ENCODE measurements at regions not wholly inside any gene's neighbourhood (a gene's known extent, or its start where the extent isn't known, plus 50 kb on each side); places are given as distances from the start of the nearest gene placed in this dataset.
A peak's percentile ranks its signal among the peaks of the same experiment; 100 is the strongest.

- TF ChIP-seq MAFK (conservative IDR thresholded peaks at IDR 0.05 in 1 of 2, IDR thresholded peaks at IDR 0.05 in 1 of 2; ENCODE audit: low read length in 2 of 2): peak; percentile 14 to 54; a peak in 2 of 4 replicates
- TF ChIP-seq ZNF687 (CRISPR knock-in tag; IDR thresholded peaks at IDR 0.05): no peak
- DNase-seq (ENCODE audit: low spot score): no peak
- Histone ChIP-seq H2AFZ (ENCODE audit: low read length) (no peak overlapping the region), H3K79me2 (ENCODE audit: insufficient read depth, low read length) (no peaks in the 10 kb centered on the region), H3K9me3 (ENCODE audit: low read length) (peaks cover 68% of the 10 kb centered on the region), H3K4me1 (ENCODE audit: insufficient read depth, low read length) (no peaks in the 10 kb centered on the region), H3K4me2 (ENCODE audit: low read depth, low read length) (no peak overlapping the region), H3K27ac (ENCODE audit: extremely low read length, insufficient read depth, low read length) (no peak overlapping the region), H3K27me3 (ENCODE audit: control insufficient read depth in 1 of 2, insufficient read depth in 2 of 2, low read length in 2 of 2) (no peaks in the 10 kb centered on the region), H3K36me3 (replicated peaks in 1 of 2; ENCODE audit: control insufficient read depth in 1 of 2, insufficient read depth in 2 of 2, low read length in 2 of 2) (no peaks in the 10 kb centered on the region), H4K20me1 (ENCODE audit: insufficient read depth, low read length) (no peaks in the 10 kb centered on the region), H3K9ac (ENCODE audit: insufficient read depth, low read depth, low read length) (no peak overlapping the region), H3K4me3 (replicated peaks in 1 of 3; ENCODE audit: insufficient read depth in 1 of 3, low read depth in 2 of 3, low read length in 3 of 3) (no peak overlapping the region)
- CTCF ChIA-PET (ENCODE audit: low intra/inter-chr PET ratio, low total read pairs): no interaction called here
- FAIRE-seq: no peak
- intact Hi-C loops (cut with micrococcal nuclease; ENCODE audit: unreplicated experiment): no loop called here
- no TSS peak for BruUV-seq (replicated peaks)
- POLR2A ChIA-PET: no interaction called here
- no peak for ATAC-seq
- in situ Hi-C loops (cut with HindIII; ENCODE audit: extremely low pct_ligation_motif_present, low pct_unique_long_range_greater_than_20kb): no loop called here
Measured at GRCh38 chr5:164735334-164735733, 1229.9 kb downstream of the MAT2B start.

GRCh38 chr5:164741376-164741775 lies 1236.0 kb downstream of the MAT2B start:
- no peaks in the 10 kb centered on the region for H4K20me1 ChIP-seq (ENCODE audit: insufficient read depth, low read length)
- no peaks in the 10 kb centered on the region for H3K4me1 ChIP-seq (ENCODE audit: insufficient read depth, low read length)
- H2AFZ ChIP-seq (ENCODE audit: low read length): no peak overlapping the region
- no TSS peak for BruUV-seq (replicated peaks)
- CTCF ChIA-PET (ENCODE audit: low intra/inter-chr PET ratio, low total read pairs): no interaction called here
- H3K27ac ChIP-seq (ENCODE audit: extremely low read length, insufficient read depth, low read length): no peak overlapping the region
- H3K9ac ChIP-seq (ENCODE audit: insufficient read depth, low read depth, low read length): no peak overlapping the region
- FAIRE-seq (no peak), DNase-seq (ENCODE audit: low spot score) (no peak), ATAC-seq (no peak)
- no peak overlapping the region for H3K4me3 ChIP-seq (replicated peaks in 1 of 3; ENCODE audit: insufficient read depth in 1 of 3, low read depth in 2 of 3, low read length in 3 of 3)
- H3K27me3 ChIP-seq (ENCODE audit: control insufficient read depth in 1 of 2, insufficient read depth in 2 of 2, low read length in 2 of 2): no peaks in the 10 kb centered on the region
- POLR2A ChIA-PET: no interaction called here
- no peaks in the 10 kb centered on the region for H3K79me2 ChIP-seq (ENCODE audit: insufficient read depth, low read length)
- in situ Hi-C loops (cut with HindIII; ENCODE audit: extremely low pct_ligation_motif_present, low pct_unique_long_range_greater_than_20kb): no loop called here
- no peaks in the 10 kb centered on the region for H3K36me3 ChIP-seq (replicated peaks in 1 of 2; ENCODE audit: control insufficient read depth in 1 of 2, insufficient read depth in 2 of 2, low read length in 2 of 2)
- H3K4me2 ChIP-seq (ENCODE audit: low read depth, low read length): no peak overlapping the region
- WGBS (ENCODE audit: low lambda C conversion rate): 12% methylated on average over 3 of the region's 3 CpGs
- peaks cover 59% of the 10 kb centered on the region for H3K9me3 ChIP-seq (ENCODE audit: low read length)
- intact Hi-C loops (cut with micrococcal nuclease; ENCODE audit: unreplicated experiment): no loop called here
- TF ChIP-seq USF2 (IDR thresholded peaks at IDR 0.05; ENCODE audit: low read depth, low read length) (no peak), USF2 (CRISPR knock-in tag; IDR thresholded peaks at IDR 0.05; ENCODE audit: borderline replicate concordance) (no peak), ZNF652 (CRISPR knock-in tag; IDR thresholded peaks at IDR 0.05; ENCODE audit: borderline replicate concordance, low read depth) (no peak), TAF15 (IDR thresholded peaks at IDR 0.05; ENCODE audit: low read depth, low read length, poor library complexity, severe bottlenecking) (no peak), ZC3H4 (CRISPR knock-in tag; IDR thresholded peaks at IDR 0.05; ENCODE audit: borderline replicate concordance) (no peak), KAT2B (IDR thresholded peaks at IDR 0.05; ENCODE audit: borderline replicate concordance, low read depth, low read length) (no peak), HNRNPK (IDR thresholded peaks at IDR 0.05; ENCODE audit: low read depth, low read length, poor library complexity, severe bottlenecking) (no peak), ZFAT (CRISPR knock-in tag; conservative IDR thresholded peaks at IDR 0.05) (no peak), NCOR1 (IDR thresholded peaks at IDR 0.05; ENCODE audit: borderline replicate concordance, low read length) (no peak), PRPF4 (IDR thresholded peaks at IDR 0.05; ENCODE audit: low read depth, low read length, poor library complexity, severe bottlenecking) (no peak), ZNF570 (CRISPR knock-in tag; IDR thresholded peaks at IDR 0.05; ENCODE audit: borderline replicate concordance) (no peak), HES4 (CRISPR knock-in tag; IDR thresholded peaks at IDR 0.05; ENCODE audit: borderline replicate concordance) (no peak)
